ENCODE measurements at regions not wholly inside any gene's neighbourhood (a gene's known extent, or its start where the extent isn't known, plus 50 kb on each side); places are given as distances from the start of the nearest gene placed in this dataset.

- in situ Hi-C loops (cut with HindIII; ENCODE audit: low sequenced_read_pairs): no loop called here
- DNase-seq (ENCODE audit: low read depth): peak; percentile 88
- H3K4me3 ChIP-seq (ENCODE audit: low read depth, low read length): no peak overlapping the region
- no peak for TF ChIP-seq CTCF (IDR thresholded peaks at IDR 0.05; ENCODE audit: low read depth, low read length, missing control alignments)
Observed at GRCh38 chr3:31472479-31473390, 60.0 kb upstream of the STT3B start.

- no peak for DNase-seq (ENCODE audit: low read depth)
- H3K4me3 ChIP-seq (ENCODE audit: low read depth, low read length): no peak overlapping the region
- in situ Hi-C loops (cut with HindIII; ENCODE audit: low sequenced_read_pairs): no loop called here
- no peak for TF ChIP-seq CTCF (IDR thresholded peaks at IDR 0.05; ENCODE audit: low read depth, low read length, missing control alignments)
Observed at GRCh38 chr3:31476209-31476608, 56.5 kb upstream of the STT3B start.

- DNase-seq (ENCODE audit: low read depth): no peak
- H3K4me3 ChIP-seq (ENCODE audit: low read depth, low read length): no peak overlapping the region
- in situ Hi-C loops (cut with HindIII; ENCODE audit: low sequenced_read_pairs): no loop called here
- TF ChIP-seq CTCF (IDR thresholded peaks at IDR 0.05; ENCODE audit: low read depth, low read length, missing control alignments): no peak
Observed at GRCh38 chr3:31479431-31479830, 53.3 kb upstream of the STT3B start.

- H3K4me3 ChIP-seq (ENCODE audit: low read depth, low read length): no peak overlapping the region
- TF ChIP-seq CTCF (IDR thresholded peaks at IDR 0.05; ENCODE audit: low read depth, low read length, missing control alignments): no peak
- DNase-seq (ENCODE audit: low read depth): no peak
- in situ Hi-C loops (cut with HindIII; ENCODE audit: low sequenced_read_pairs): no loop called here
Observed at GRCh38 chr3:31481697-31482096, 51.0 kb upstream of the STT3B start.

- TF ChIP-seq CTCF (IDR thresholded peaks at IDR 0.05; ENCODE audit: low read depth, low read length, missing control alignments): no peak
- H3K4me3 ChIP-seq (ENCODE audit: low read depth, low read length): no peak overlapping the region
- DNase-seq (ENCODE audit: low read depth): no peak
- in situ Hi-C loops (cut with HindIII; ENCODE audit: low sequenced_read_pairs): no loop called here
Observed at GRCh38 chr3:31482493-31483200, 50.1 kb upstream of the STT3B start.

Data from astrocyte of the cerebellum (primary cell).